GM19239 (cell line): ENCODE measurements at regions not wholly inside any gene's neighbourhood (a gene's known extent, or its start where the extent isn't known, plus 50 kb on each side); places are given as distances from the start of the nearest gene placed in this dataset.
A peak's percentile ranks its signal among the peaks of the same experiment; 100 is the strongest.

Source experiments
- DNase-seq: peaks from one replicate; pipeline ENCODE4 v3.0.0; 2011; ENCODE audit warnings: low spot score; ENCODE audit not compliant: insufficient read length
- FAIRE-seq: peaks from 2 replicates; lab custom pipeline; 2011; peaks lifted over from hg19 to GRCh38; lab: Jason Lieb, UNC

- DNase-seq (no peak), FAIRE-seq (no peak)
Measured at GRCh38 chr9:115357821-115358220, 239.9 kb upstream of the TNC start.

- DNase-seq (no peak), FAIRE-seq (no peak)
Measured at GRCh38 chr9:115359017-115359780, 241.2 kb upstream of the TNC start.

- FAIRE-seq (no peak), DNase-seq (no peak)
Measured at GRCh38 chr9:115360122-115360521, 242.2 kb upstream of the TNC start.

GRCh38 chr9:115362101-115362500, 244.1 kb upstream of the TNC start:
- DNase-seq = no peak

GRCh38 chr9:115362640-115363039, 244.7 kb upstream of the TNC start:
- no peak for FAIRE-seq
- no peak for DNase-seq

More at GRCh38 chr9:115362101-115362500, 244.1 kb upstream of the TNC start:
- FAIRE-seq = no peak

- FAIRE-seq (no peak), DNase-seq (no peak)
Measured at GRCh38 chr9:115364991-115365390, 247.0 kb upstream of the TNC start.

GRCh38 chr9:115367321-115367720, 249.4 kb upstream of the TNC start:
- DNase-seq = no peak
- FAIRE-seq = no peak

GRCh38 chr9:115367780-115368525, 250.0 kb upstream of the TNC start:
- FAIRE-seq (no peak), DNase-seq (no peak)

- DNase-seq = no peak
- FAIRE-seq = no peak
Measured at GRCh38 chr9:115369322-115369957, 251.5 kb upstream of the TNC start.

GRCh38 chr9:115373000-115373709, 255.2 kb upstream of the TNC start:
- FAIRE-seq (peak; percentile 56), DNase-seq (peak; percentile 9)

GRCh38 chr9:115373710-115374045, 255.7 kb upstream of the TNC start:
- no peak for FAIRE-seq

GRCh38 chr9:115374724-115375268, 256.8 kb upstream of the TNC start:
- no peak for FAIRE-seq
- no peak for DNase-seq

More at GRCh38 chr9:115373710-115374045, 255.7 kb upstream of the TNC start:
- DNase-seq = no peak

GRCh38 chr9:115378241-115378640, 260.3 kb upstream of the TNC start:
- DNase-seq (no peak), FAIRE-seq (no peak)

- DNase-seq (no peak), FAIRE-seq (no peak)
Measured at GRCh38 chr9:115378758-115379157, 260.8 kb upstream of the TNC start.

- DNase-seq = no peak
- FAIRE-seq = no peak
Measured at GRCh38 chr9:115379719-115380118, 261.8 kb upstream of the TNC start.

GRCh38 chr9:115382865-115383264, 264.9 kb upstream of the TNC start:
- no peak for DNase-seq
- FAIRE-seq = no peak

- FAIRE-seq (no peak), DNase-seq (no peak)
Measured at GRCh38 chr9:115385383-115386122, 267.6 kb upstream of the TNC start.

GRCh38 chr9:115386963-115387770, 269.2 kb upstream of the TNC start:
- DNase-seq = no peak
- no peak for FAIRE-seq
